Pancreas (tissue), 10 donors: ENCODE measurements at regions not wholly inside any gene's neighbourhood (a gene's known extent, or its start where the extent isn't known, plus 50 kb on each side); places are given as distances from the start of the nearest gene placed in this dataset.

ENCODE experiments used
- ATAC-seq, 4 donors: fragments of 200-7000 bp; cut with Tn5 transposase; one replicate each; pipeline versions ENCODE4 v1.8.0 to v1.9.1; 2020; ENCODE audit warnings: mild to moderate bottlenecking in 4 of 4, moderate library complexity in 4 of 4
- DNase-seq, 6 donors: peaks; one replicate each; pipeline ENCODE4 v3.0.0-alpha.2; 2020
- FAIRE-seq: peaks from 2 replicates; lab custom pipeline; 2012; peaks lifted over from hg19 to GRCh38; lab: Jason Lieb, UNC
- H3K27ac ChIP-seq, 4 donors: fragments of 200-600 bp; sonication (generic); 1 replicate in 3 of 4; 2 replicates in 1 of 4; pipeline versions ENCODE4 v1.5.0 to v1.8.0; 2020
- H3K27me3 ChIP-seq, 4 donors: fragments of 200-600 bp; one replicate each; pipeline ENCODE4 v1.8.0; 2021
- H3K36me3 ChIP-seq, 3 donors: fragments of 200-600 bp; sonication (generic) in 1 of 3; one replicate each; pipeline versions ENCODE4 v1.5.0 to v1.8.0; 2020 to 2021
- H3K4me1 ChIP-seq, 3 donors: fragments of 200-600 bp; one replicate each; pipeline ENCODE4 v1.8.0; 2021
- H3K4me3 ChIP-seq, 4 donors: fragments of 200-600 bp; sonication (generic) in 2 of 4; one replicate each; pipeline versions ENCODE4 v1.5.0 to v1.8.0; 2020 to 2021
- H3K9me3 ChIP-seq, 4 donors: fragments of 200-600 bp; one replicate each; pipeline ENCODE4 v1.8.0; 2021
- WGBS, 2 donors: extraction: QIAGEN DNeasy Blood & Tissue Kit; methylation state at CpG; one replicate each; pipeline ENCODE4 v1.1.7; 2013; 5-methylcytosine and 5-hydroxymethylcytosine counted together
- intact Hi-C, 3 donors: fragments of 100-400 bp; cut with DNase I; formaldehyde crosslinking; loops; one replicate each; pipeline versions ENCODE4 v1.11.1 to v1.14.2; 2022
- TF ChIP-seq, protein P1 (sequence below), 4 donors: fragments of 200-600 bp; sonication (generic) in 3 of 4; IDR thresholded peaks; one replicate each; pipeline versions ENCODE4 v1.5.0 to v1.8.0; 2021; ENCODE audit warnings: antibody characterized with exemption in 4 of 4
- donor health status: healthy with polysubstance abuse.
- donor health status: DM: no; HTN: no; CAD: no; lungs with moderate emphysema.
- donor health status: DM: no; HTN: no; CAD: no.
- donor health status: control.
- donor health status: control.
- donor health status: Bipolar disorder and iron deficiency.
- donor health status: DM: yes; HTN: yes; CAD: no.
- donor health status: DM: no; HTN: no; CAD: no.
- donor health status: DM: no; HTN: no; CAD: no.
- donor health status: DM: yes; HTN: yes; CAD: no.

DNA sequence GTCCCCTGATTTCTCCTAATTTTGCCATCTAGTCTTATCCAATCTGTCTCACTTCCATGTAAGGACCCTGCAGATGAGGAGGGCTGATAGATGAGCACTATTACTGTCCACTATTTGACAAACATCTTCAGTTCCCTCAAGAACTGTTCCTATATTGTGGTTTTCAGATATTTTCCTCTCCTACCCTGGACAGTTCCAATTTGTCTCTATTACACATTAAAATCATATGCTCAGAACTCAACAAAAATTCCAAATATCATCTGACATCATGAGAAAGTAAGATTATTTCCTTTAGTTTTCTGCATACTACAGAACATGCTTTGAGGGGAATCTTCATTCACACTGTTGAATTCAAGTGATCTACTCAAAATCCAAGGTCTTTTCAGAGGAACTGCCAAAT lies 265.6 kb upstream of the ARID1B start:
- FAIRE-seq = no peak
- no peak for ATAC-seq
- Histone ChIP-seq H3K36me3 (no peaks in the 10 kb centered on the region), H3K27ac (no peak overlapping the region), H3K27me3 (no peaks in the 10 kb centered on the region), H3K9me3 (no peaks in the 10 kb centered on the region), H3K4me3 (no peak overlapping the region), H3K4me1 (peaks cover 0 to 4% (median 0%) of the 10 kb centered on the region in 3 donors)
- DNase-seq = no peak
- TF ChIP-seq, protein P1, sequence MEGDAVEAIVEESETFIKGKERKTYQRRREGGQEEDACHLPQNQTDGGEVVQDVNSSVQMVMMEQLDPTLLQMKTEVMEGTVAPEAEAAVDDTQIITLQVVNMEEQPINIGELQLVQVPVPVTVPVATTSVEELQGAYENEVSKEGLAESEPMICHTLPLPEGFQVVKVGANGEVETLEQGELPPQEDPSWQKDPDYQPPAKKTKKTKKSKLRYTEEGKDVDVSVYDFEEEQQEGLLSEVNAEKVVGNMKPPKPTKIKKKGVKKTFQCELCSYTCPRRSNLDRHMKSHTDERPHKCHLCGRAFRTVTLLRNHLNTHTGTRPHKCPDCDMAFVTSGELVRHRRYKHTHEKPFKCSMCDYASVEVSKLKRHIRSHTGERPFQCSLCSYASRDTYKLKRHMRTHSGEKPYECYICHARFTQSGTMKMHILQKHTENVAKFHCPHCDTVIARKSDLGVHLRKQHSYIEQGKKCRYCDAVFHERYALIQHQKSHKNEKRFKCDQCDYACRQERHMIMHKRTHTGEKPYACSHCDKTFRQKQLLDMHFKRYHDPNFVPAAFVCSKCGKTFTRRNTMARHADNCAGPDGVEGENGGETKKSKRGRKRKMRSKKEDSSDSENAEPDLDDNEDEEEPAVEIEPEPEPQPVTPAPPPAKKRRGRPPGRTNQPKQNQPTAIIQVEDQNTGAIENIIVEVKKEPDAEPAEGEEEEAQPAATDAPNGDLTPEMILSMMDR (IDR thresholded peaks at IDR 0.05) = no peak
- intact Hi-C loops = no loop called here

DNA sequence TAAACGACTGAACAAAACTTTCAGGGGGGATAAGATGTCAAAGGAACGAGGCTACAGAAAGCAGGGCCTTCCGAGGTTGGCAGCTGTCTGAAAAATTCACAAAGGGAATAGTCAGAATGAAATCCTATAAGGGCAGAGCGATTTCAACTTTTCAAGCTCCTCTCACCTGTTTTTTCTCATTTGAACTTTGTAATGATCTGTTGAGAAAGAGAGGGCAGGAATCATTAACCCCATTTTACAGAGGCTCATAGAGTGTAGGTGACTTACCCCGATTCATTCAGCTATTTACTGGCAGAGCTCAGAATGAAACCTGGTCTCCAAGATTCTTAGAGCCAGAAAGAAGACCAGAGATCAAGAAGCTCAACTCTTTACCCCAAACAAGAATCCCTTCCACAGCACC lies 266.1 kb upstream of the ARID1B start:
- intact Hi-C loops = no loop called here
- Histone ChIP-seq H3K4me1 (peaks cover 0 to 4% (median 0%) of the 10 kb centered on the region in 3 donors), H3K4me3 (no peak overlapping the region), H3K9me3 (no peaks in the 10 kb centered on the region), H3K36me3 (no peaks in the 10 kb centered on the region), H3K27ac (no peak overlapping the region), H3K27me3 (no peaks in the 10 kb centered on the region)
- DNase-seq = no peak
- TF ChIP-seq, protein P1 (IDR thresholded peaks at IDR 0.05) = no peak
- ATAC-seq = no peak
- FAIRE-seq = no peak
- WGBS, 2 donors = 49 to 51% methylated on average over 5 of the region's 5 CpGs

DNA sequence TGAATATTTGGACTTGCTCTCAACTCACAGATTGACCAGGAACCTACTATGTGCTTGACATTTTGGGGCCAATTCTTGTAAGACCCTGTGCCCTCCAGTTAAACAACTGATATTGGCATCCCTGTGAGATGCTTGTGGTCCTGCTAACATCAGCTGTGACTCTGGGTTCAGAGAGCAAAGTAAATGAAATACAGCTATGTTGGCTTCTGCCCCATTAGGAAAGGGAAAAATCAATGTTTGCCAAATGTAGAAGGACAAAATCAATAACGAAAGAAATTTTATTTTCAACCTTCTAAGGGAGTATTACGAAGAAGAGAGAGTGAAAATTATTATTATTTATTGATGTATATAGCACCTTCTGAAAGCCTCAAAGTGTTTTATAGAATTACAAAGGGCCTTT lies 266.9 kb upstream of the ARID1B start:
- Histone ChIP-seq H3K4me3 (no peak overlapping the region), H3K36me3 (no peaks in the 10 kb centered on the region), H3K27ac (no peak overlapping the region), H3K27me3 (no peaks in the 10 kb centered on the region), H3K4me1 (peaks cover 0 to 4% (median 0%) of the 10 kb centered on the region in 3 donors), H3K9me3 (no peaks in the 10 kb centered on the region)
- no peak for FAIRE-seq
- WGBS, 2 donors = 31 to 40% methylated on average over 2 of the region's 2 CpGs
- no peak for ATAC-seq
- no peak for DNase-seq
- intact Hi-C loops = no loop called here
- TF ChIP-seq, protein P1 (IDR thresholded peaks at IDR 0.05) = no peak

DNA sequence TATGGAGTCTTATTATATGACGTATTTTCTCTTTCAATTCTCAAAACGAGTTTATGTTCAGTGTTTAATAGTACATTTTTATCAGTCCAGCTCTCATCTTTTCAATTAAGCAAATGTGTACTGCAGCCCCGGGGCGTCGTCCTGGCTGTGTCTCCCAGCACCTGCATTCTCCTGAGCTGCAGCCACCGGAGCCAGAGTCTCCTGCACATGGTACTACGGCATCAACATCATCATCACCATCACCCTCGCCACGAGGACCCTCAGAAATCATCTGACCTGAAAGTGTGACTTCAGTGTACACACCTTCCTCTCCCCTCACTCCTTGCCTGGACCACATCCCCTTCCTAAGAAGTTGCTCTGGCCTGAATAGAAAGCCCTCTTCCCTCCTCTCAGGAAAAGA lies 267.7 kb upstream of the ARID1B start:
- Histone ChIP-seq H3K36me3 (no peaks in the 10 kb centered on the region), H3K4me1 (peaks cover 0 to 4% (median 0%) of the 10 kb centered on the region in 3 donors), H3K4me3 (no peak overlapping the region), H3K9me3 (no peaks in the 10 kb centered on the region), H3K27ac (no peak overlapping the region), H3K27me3 (no peaks in the 10 kb centered on the region)
- DNase-seq (no peak), ATAC-seq (no peak), FAIRE-seq (no peak)
- WGBS, 2 donors = 90 to 94% methylated on average over 9 of the region's 9 CpGs
- intact Hi-C loops = no loop called here
- TF ChIP-seq, protein P1 (IDR thresholded peaks at IDR 0.05) = no peak

DNA sequence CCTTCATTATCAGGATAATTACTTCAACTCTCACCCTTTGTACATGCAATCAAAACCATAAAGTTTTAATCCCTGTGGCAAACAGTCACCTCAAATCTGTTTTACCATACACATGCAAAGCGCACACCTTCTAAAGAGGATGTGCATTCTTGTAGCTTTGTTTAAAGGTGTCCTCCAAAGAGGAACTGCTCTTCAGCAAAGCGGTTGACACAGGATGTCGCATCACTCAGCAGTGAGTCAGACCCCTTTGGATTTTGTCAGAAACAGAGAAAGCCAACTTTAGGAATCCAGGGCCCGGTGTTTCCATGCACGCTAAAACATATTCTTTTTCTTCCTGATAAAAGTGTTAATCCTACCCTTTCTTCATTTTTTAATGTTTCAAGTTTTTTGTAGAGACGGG lies 268.3 kb upstream of the ARID1B start:
- no peak for DNase-seq
- Histone ChIP-seq H3K4me1 (peaks cover 0 to 4% (median 0%) of the 10 kb centered on the region in 3 donors), H3K9me3 (no peaks in the 10 kb centered on the region), H3K27me3 (no peaks in the 10 kb centered on the region), H3K27ac (no peak overlapping the region), H3K4me3 (no peak overlapping the region), H3K36me3 (no peaks in the 10 kb centered on the region)
- TF ChIP-seq, protein P1 (IDR thresholded peaks at IDR 0.05) = no peak
- intact Hi-C loops = no loop called here
- WGBS, 2 donors = 91 to 95% methylated on average over 6 of the region's 6 CpGs
- ATAC-seq = no peak
- no peak for FAIRE-seq
